ENCODE measurements at regions not wholly inside any gene's neighbourhood (a gene's known extent, or its start where the extent isn't known, plus 50 kb on each side); places are given as distances from the start of the nearest gene placed in this dataset.

DNA sequence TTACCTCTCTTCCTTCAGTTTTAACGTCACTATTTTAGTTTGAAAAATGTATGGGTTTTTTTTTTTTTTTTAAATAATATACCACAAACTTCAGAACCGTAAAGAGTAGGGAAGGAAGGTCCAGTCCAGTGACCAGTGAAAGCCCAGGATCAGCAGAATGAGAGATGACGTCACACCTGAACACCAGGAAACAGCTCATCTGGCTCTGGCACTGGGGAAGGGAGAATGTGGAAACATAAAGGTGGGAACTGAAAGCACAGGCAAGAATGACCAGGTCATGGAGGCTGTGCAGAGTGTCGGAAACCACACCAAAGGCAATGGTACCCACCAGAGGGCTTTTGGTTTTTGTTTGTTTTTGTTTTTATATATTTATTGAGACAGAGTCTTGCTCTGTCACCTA, 141.2 kb downstream of the DHX15 start:
- intact Hi-C loops (cut with micrococcal nuclease; ENCODE audit: unreplicated experiment) = no loop called here
- peaks cover 18% of the 10 kb centered on the region for H3K27me3 Mint-ChIP-seq (ENCODE audit: insufficient read depth, unreplicated experiment)
- POLR2A ChIA-PET = no interaction called here
- no peak for TF ChIP-seq CTCF (IDR thresholded peaks at IDR 0.05; ENCODE audit: insufficient read depth in 1 of 2, low read depth in 1 of 2, low read length in 1 of 2, severe bottlenecking in 1 of 2, unreplicated experiment in 1 of 2)
- H3K9me3 Mint-ChIP-seq (ENCODE audit: unreplicated experiment) = no peaks in the 10 kb centered on the region
- Histone ChIP-seq H3K4me3 (ENCODE audit: low read depth, low read length) (no peak overlapping the region), H3K4me1 (no peaks in the 10 kb centered on the region), H3K9me3 (no peaks in the 10 kb centered on the region), H3K36me3 (ENCODE audit: control insufficient read depth, insufficient read depth, low read length) (no peaks in the 10 kb centered on the region), H3K27me3 (replicated peaks; ENCODE audit: control insufficient read depth, insufficient read depth, low read length) (no peaks in the 10 kb centered on the region)
- DNase-seq = no peak
- no peak overlapping the region for H3K4me3 Mint-ChIP-seq (ENCODE audit: unreplicated experiment)
- BruUV-seq (replicated peaks) = no TSS peak
- no peaks in the 10 kb centered on the region for H3K4me1 Mint-ChIP-seq (ENCODE audit: low read depth, unreplicated experiment)
- no peak overlapping the region for H3K27ac Mint-ChIP-seq (ENCODE audit: unreplicated experiment)
- no peaks in the 10 kb centered on the region for H3K36me3 Mint-ChIP-seq (ENCODE audit: insufficient read depth, unreplicated experiment)
- CTCF ChIA-PET = no interaction called here

GRCh38 chr4:24440765-24441164, 143.6 kb downstream of the DHX15 start:
- CTCF ChIA-PET = no interaction called here
- peaks cover 15% of the 10 kb centered on the region for H3K27me3 Mint-ChIP-seq (ENCODE audit: insufficient read depth, unreplicated experiment)
- DNase-seq = no peak
- Histone ChIP-seq H3K27me3 (replicated peaks; ENCODE audit: control insufficient read depth, insufficient read depth, low read length) (no peaks in the 10 kb centered on the region), H3K36me3 (ENCODE audit: control insufficient read depth, insufficient read depth, low read length) (no peaks in the 10 kb centered on the region), H3K4me3 (ENCODE audit: low read depth, low read length) (no peak overlapping the region), H3K9me3 (no peaks in the 10 kb centered on the region), H3K4me1 (no peaks in the 10 kb centered on the region)
- TF ChIP-seq CTCF (IDR thresholded peaks at IDR 0.05; ENCODE audit: insufficient read depth in 1 of 2, low read depth in 1 of 2, low read length in 1 of 2, severe bottlenecking in 1 of 2, unreplicated experiment in 1 of 2) = no peak
- no peak overlapping the region for H3K27ac Mint-ChIP-seq (ENCODE audit: unreplicated experiment)
- intact Hi-C loops (cut with micrococcal nuclease; ENCODE audit: unreplicated experiment) = no loop called here
- POLR2A ChIA-PET = no interaction called here
- no peaks in the 10 kb centered on the region for H3K4me1 Mint-ChIP-seq (ENCODE audit: low read depth, unreplicated experiment)
- no peak overlapping the region for H3K4me3 Mint-ChIP-seq (ENCODE audit: unreplicated experiment)
- H3K9me3 Mint-ChIP-seq (ENCODE audit: unreplicated experiment) = no peaks in the 10 kb centered on the region
- H3K36me3 Mint-ChIP-seq (ENCODE audit: insufficient read depth, unreplicated experiment) = no peaks in the 10 kb centered on the region
- BruUV-seq (replicated peaks) = no TSS peak

DNA sequence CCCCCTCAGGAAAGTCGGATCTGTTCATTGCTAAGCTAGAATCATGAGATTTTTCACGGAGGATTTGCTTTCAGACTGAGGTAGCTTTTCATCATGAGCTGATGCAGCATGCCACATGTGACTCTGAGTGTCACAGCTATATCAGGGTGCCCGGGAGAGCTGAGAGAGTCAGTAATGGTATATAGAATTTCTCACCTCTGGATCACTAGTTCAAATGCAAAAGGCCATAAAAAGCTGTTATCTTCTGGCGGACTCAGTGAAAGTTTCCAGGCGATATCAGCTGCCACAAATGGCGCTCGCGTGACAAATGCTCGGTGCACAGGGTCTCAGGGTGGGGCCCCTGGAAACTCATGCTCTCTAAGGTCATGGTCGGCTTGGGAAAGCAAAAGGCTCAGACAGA, 150.1 kb downstream of the DHX15 start:
- no peak overlapping the region for H3K27ac Mint-ChIP-seq (ENCODE audit: unreplicated experiment)
- H3K4me3 Mint-ChIP-seq (ENCODE audit: unreplicated experiment) = no peak overlapping the region
- ChIA-PET POLR2A (no interaction called here), CTCF (no interaction called here)
- no peaks in the 10 kb centered on the region for H3K9me3 Mint-ChIP-seq (ENCODE audit: unreplicated experiment)
- no peaks in the 10 kb centered on the region for H3K4me1 Mint-ChIP-seq (ENCODE audit: low read depth, unreplicated experiment)
- TF ChIP-seq CTCF (IDR thresholded peaks at IDR 0.05; ENCODE audit: insufficient read depth in 1 of 2, low read depth in 1 of 2, low read length in 1 of 2, severe bottlenecking in 1 of 2, unreplicated experiment in 1 of 2) = no peak
- intact Hi-C loops (cut with micrococcal nuclease; ENCODE audit: unreplicated experiment) = no loop called here
- no peaks in the 10 kb centered on the region for H3K36me3 Mint-ChIP-seq (ENCODE audit: insufficient read depth, unreplicated experiment)
- DNase-seq = no peak
- Histone ChIP-seq H3K4me1 (no peaks in the 10 kb centered on the region), H3K36me3 (ENCODE audit: control insufficient read depth, insufficient read depth, low read length) (no peaks in the 10 kb centered on the region), H3K9me3 (no peaks in the 10 kb centered on the region), H3K4me3 (ENCODE audit: low read depth, low read length) (no peak overlapping the region), H3K27me3 (replicated peaks; ENCODE audit: control insufficient read depth, insufficient read depth, low read length) (no peaks in the 10 kb centered on the region; the same call in 1 of the 2 replicates)
- H3K27me3 Mint-ChIP-seq (ENCODE audit: insufficient read depth, unreplicated experiment) = peaks cover 27% of the 10 kb centered on the region
- no TSS peak for BruUV-seq (replicated peaks)
